Effector memory CD4-positive, alpha-beta T cell (primary cell): ENCODE measurements at regions not wholly inside any gene's neighbourhood (a gene's known extent, or its start where the extent isn't known, plus 50 kb on each side); places are given as distances from the start of the nearest gene placed in this dataset.
A peak's percentile ranks its signal among the peaks of the same experiment; 100 is the strongest.
"Not testable (repeated sequence)": the region's sequence is repeated elsewhere in the genome, so short reads cannot be mapped to it uniquely, and the experiment has no call there.

Source experiments
- DNase-seq, 3 donors: peaks; one replicate each; pipeline ENCODE4 v3.0.0-alpha.2; 2020
- H3K27ac ChIP-seq: 2 replicates; pipeline ENCODE4 v1.7.0; 2013; ENCODE audit warnings: mild to moderate bottlenecking, low read length, moderate library complexity; ENCODE audit not compliant: insufficient read depth, poor library complexity, severe bottlenecking
- H3K27me3 ChIP-seq: replicated peaks from 2 replicates; pipeline ENCODE4 v1.7.0; 2013; ENCODE audit warnings: mild to moderate bottlenecking, low read length; ENCODE audit not compliant: insufficient read depth, control insufficient read depth, poor library complexity, severe bottlenecking
- H3K36me3 ChIP-seq: 2 replicates; pipeline ENCODE4 v1.7.0; 2013; ENCODE audit warnings: mild to moderate bottlenecking, low read length, moderate library complexity; ENCODE audit not compliant: control insufficient read depth, insufficient read depth
- H3K4me1 ChIP-seq: 2 replicates; pipeline ENCODE4 v1.7.0; 2013; ENCODE audit warnings: low read length, mild to moderate bottlenecking; ENCODE audit not compliant: control insufficient read depth, insufficient read depth, poor library complexity, severe bottlenecking
- H3K4me3 ChIP-seq: 2 replicates; pipeline ENCODE4 v1.7.0; 2013; ENCODE audit warnings: low read length, low read depth, mild to moderate bottlenecking; ENCODE audit not compliant: insufficient read depth, poor library complexity, severe bottlenecking
- H3K9me3 ChIP-seq: 2 replicates; pipeline ENCODE4 v1.7.0; 2013; ENCODE audit warnings: mild to moderate bottlenecking, low read length, moderate library complexity; ENCODE audit not compliant: control insufficient read depth

GRCh38 chr11:35046681-35047080 lies 92.3 kb upstream of the CD44 start:
- DNase-seq: no peak
- no peaks in the 10 kb centered on the region for H3K27me3 ChIP-seq

GRCh38 chr11:35047179-35047578 lies 91.8 kb upstream of the CD44 start:
- Histone ChIP-seq H3K27me3 (no peaks in the 10 kb centered on the region), H3K36me3 (no peaks in the 10 kb centered on the region), H3K9me3 (no peaks in the 10 kb centered on the region), H3K4me3 (no peak overlapping the region), H3K27ac (peak overlapping the region; percentile 97), H3K4me1 (peaks cover 48% of the 10 kb centered on the region)
- peak; percentile 48 to 53 (median 48) for DNase-seq

More at GRCh38 chr11:35046681-35047080, 92.3 kb upstream of the CD44 start:
- peaks cover 53% of the 10 kb centered on the region for H3K4me1 ChIP-seq
- H3K9me3 ChIP-seq: no peaks in the 10 kb centered on the region
- H3K4me3 ChIP-seq: no peak overlapping the region
- H3K27ac ChIP-seq: peak overlapping the region; percentile 97
- H3K36me3 ChIP-seq: no peaks in the 10 kb centered on the region

DNA sequence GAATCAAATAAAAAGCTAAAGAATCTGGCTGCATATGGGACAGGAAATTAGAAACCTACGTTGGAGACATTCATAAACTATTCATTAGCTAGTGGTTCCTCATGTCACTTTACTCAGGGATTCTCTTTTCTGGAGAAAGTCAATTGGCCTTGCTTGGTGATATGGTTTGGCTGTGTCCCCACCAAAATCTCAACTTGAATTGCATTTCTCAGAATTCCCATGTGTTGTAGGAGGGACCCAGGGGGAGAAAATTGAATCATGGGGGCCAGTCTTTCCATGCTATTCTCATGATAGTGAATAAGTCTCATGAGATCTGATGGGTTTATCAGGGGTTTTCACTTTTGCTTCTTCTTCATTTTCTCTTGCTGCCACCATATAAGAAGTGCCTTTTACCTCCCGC lies 91.2 kb upstream of the CD44 start:
- H3K4me1 ChIP-seq: peaks cover 48% of the 10 kb centered on the region
- H3K27ac ChIP-seq: peak overlapping the region; percentile 97
- no peaks in the 10 kb centered on the region for H3K9me3 ChIP-seq
- H3K27me3 ChIP-seq: no peaks in the 10 kb centered on the region
- no peaks in the 10 kb centered on the region for H3K36me3 ChIP-seq
- no peak for DNase-seq
- H3K4me3 ChIP-seq: no peak overlapping the region

- not testable (repeated sequence) for DNase-seq, H3K4me3 ChIP-seq, H3K9me3 ChIP-seq, H3K36me3 ChIP-seq, H3K27me3 ChIP-seq
- peak overlapping the region; percentile 97 for H3K27ac ChIP-seq
- peaks cover 48% of the 10 kb centered on the region for H3K4me1 ChIP-seq
Observed at GRCh38 chr11:35048346-35048745, 90.6 kb upstream of the CD44 start.

DNA sequence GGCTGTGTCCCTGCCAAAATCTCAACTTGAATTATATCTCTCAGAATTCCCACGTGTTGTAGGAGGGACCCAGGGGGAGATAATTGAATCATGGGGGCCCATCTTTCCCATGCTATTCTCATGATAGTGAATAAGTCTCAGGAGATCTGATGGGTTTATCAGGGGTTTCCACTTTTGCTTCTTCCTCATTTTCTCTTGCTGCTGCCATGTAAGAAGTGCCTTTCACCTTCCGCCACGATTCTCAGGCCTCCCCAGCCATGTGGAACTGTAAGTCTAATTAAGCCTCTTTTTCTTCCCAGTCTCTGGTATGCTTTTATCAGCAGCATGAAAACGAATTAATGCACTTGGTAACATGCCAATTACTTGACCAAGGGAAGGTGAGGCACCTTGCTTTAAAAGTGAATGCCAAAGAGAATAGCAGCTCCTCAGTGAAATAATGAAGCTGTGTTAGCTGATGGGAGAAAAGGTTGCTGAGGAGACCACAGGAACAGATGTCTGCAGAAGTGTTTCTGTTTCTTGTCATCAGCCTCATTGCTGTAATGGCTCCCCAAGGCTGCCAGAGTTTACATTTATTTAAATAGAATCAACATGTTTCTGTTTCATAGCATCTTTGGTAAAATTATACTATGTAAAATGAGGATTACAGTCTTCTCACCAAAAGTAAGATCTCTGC lies 89.0 kb upstream of the CD44 start:
- no peak for DNase-seq
- Histone ChIP-seq H3K9me3 (no peaks in the 10 kb centered on the region), H3K36me3 (no peaks in the 10 kb centered on the region), H3K4me3 (no peak overlapping the region), H3K4me1 (peaks cover 34% of the 10 kb centered on the region), H3K27me3 (no peaks in the 10 kb centered on the region), H3K27ac (no peak overlapping the region)

GRCh38 chr11:35050541-35050995 lies 88.4 kb upstream of the CD44 start:
- DNase-seq: no peak
- H3K36me3 ChIP-seq: no peaks in the 10 kb centered on the region
- no peak overlapping the region for H3K27ac ChIP-seq
- H3K9me3 ChIP-seq: no peaks in the 10 kb centered on the region
- no peaks in the 10 kb centered on the region for H3K27me3 ChIP-seq
- H3K4me3 ChIP-seq: no peak overlapping the region
- H3K4me1 ChIP-seq: peaks cover 28% of the 10 kb centered on the region

- no peaks in the 10 kb centered on the region for H3K27me3 ChIP-seq
- no peaks in the 10 kb centered on the region for H3K36me3 ChIP-seq
- no peak overlapping the region for H3K27ac ChIP-seq
- no peak for DNase-seq
- H3K4me1 ChIP-seq: peaks cover 10% of the 10 kb centered on the region
- H3K9me3 ChIP-seq: no peaks in the 10 kb centered on the region
- H3K4me3 ChIP-seq: no peak overlapping the region
Observed at GRCh38 chr11:35056391-35057093, 82.4 kb upstream of the CD44 start.

DNA sequence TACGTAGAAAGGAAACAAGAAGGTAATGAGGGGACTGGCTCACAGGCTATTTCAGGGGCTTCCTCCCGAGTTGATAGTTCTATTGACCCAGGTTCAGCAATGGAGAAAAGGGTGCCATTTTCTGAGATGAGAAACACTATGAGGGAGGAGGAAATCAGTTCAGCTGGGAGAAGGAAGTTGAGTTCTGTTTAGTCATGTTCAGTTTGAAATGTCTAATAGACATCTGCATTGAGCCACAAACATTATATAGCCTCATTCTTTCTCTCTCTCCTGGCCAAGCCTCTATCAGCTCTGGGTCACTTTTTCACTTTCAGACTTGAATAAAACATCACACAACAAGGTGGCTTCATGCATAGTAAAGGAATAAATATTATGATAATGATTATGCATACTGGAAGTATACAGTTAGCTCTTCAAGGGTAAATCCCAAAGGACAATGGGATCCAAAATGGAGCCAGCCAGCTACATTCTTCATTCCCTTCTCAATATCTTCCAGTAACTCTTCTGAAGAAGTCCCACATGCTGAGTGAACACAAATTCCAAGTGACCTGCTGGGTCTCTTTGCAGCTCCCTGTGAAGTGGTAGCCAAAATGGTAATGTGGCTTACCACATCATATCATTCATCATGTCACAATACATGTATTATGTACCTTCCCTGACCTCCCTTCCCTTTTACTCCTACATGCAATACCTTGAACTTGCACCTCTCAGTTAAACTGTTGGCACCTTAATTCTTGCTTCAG lies 80.9 kb upstream of the CD44 start:
- H3K4me3 ChIP-seq: no peak overlapping the region
- no peak overlapping the region for H3K27ac ChIP-seq
- H3K4me1 ChIP-seq: peaks cover 10% of the 10 kb centered on the region
- no peak for DNase-seq
- H3K36me3 ChIP-seq: no peaks in the 10 kb centered on the region
- no peaks in the 10 kb centered on the region for H3K9me3 ChIP-seq
- H3K27me3 ChIP-seq: no peaks in the 10 kb centered on the region

- Histone ChIP-seq H3K36me3 (no peaks in the 10 kb centered on the region), H3K4me1 (peaks cover 10% of the 10 kb centered on the region), H3K4me3 (no peak overlapping the region), H3K27me3 (no peaks in the 10 kb centered on the region), H3K9me3 (no peaks in the 10 kb centered on the region), H3K27ac (no peak overlapping the region)
- no peak for DNase-seq
Observed at GRCh38 chr11:35058669-35059434, 80.1 kb upstream of the CD44 start.
